Vagina (tissue), 2 donors: ENCODE measurements at regions not wholly inside any gene's neighbourhood (a gene's known extent, or its start where the extent isn't known, plus 50 kb on each side); places are given as distances from the start of the nearest gene placed in this dataset.

ENCODE experiments used
- CTCF ChIP-seq, 3 experiments: fragments of 450-650 bp in 2 of 3; fragments of 200-600 bp in 1 of 3; sonication (generic) in 1 of 3; IDR thresholded peaks; one replicate each; pipeline ENCODE4 v1.5.1; 2017 to 2019; ENCODE audit warnings: antibody characterized with exemption in 3 of 3, mild to moderate bottlenecking in 2 of 3, moderate library complexity in 2 of 3
- POLR2AphosphoS5 ChIP-seq, 2 donors: sonication (generic); formaldehyde crosslinking; IDR thresholded peaks; one replicate each; pipeline ENCODE4 v1.9.0; 2017; ENCODE audit warnings: antibody characterized with exemption in 2 of 2, mild to moderate bottlenecking in 2 of 2, low read depth in 1 of 2; ENCODE audit not compliant: insufficient read depth in 1 of 2

GRCh38 chr20:57970116-57970515, 258.3 kb downstream of the ANKRD60 start:
- TF ChIP-seq POLR2AphosphoS5 (IDR thresholded peaks at IDR 0.05; ENCODE audit: insufficient read depth in 1 of 2, low read depth in 1 of 2) = no peak
- no peak for TF ChIP-seq CTCF (IDR thresholded peaks at IDR 0.05)
